ENCODE measurements at regions not wholly inside any gene's neighbourhood (a gene's known extent, or its start where the extent isn't known, plus 50 kb on each side); places are given as distances from the start of the nearest gene placed in this dataset.

- TF ChIP-seq CTCF (conservative IDR thresholded peaks at IDR 0.05; ENCODE audit: low read depth, low read length) (no peak), EZH2 (IDR thresholded peaks at IDR 0.05; ENCODE audit: borderline replicate concordance, low read depth, low read length, poor library complexity, severe bottlenecking) (no peak)
Observed at GRCh38 chr7:13017333-13017857, 330.0 kb downstream of the ARL4A start.
